ENCODE measurements at regions not wholly inside any gene's neighbourhood (a gene's known extent, or its start where the extent isn't known, plus 50 kb on each side); places are given as distances from the start of the nearest gene placed in this dataset.
"Not testable (repeated sequence)": the region's sequence is repeated elsewhere in the genome, so short reads cannot be mapped to it uniquely, and the experiment has no call there.

DNA sequence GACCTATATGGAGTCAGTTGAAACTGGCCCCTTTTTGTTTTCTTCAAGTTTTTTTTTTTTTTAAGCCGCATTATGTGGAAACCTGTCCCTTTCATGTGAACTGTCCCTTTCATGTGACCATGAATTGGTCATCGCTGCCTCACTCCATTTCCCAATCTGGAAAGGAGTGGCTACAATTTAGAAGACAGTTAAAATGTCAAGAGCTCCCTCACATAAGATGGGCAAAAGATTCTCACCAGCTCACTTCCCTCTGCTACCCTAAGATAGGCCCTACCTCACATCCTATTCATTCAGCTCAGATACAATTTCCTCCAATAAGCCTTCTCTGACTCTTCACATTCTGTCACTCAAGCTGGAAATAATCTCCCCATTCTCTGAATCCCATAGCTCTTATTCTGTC lies 111.3 kb upstream of the BCL6 start:
- no peak for DNase-seq

DNA sequence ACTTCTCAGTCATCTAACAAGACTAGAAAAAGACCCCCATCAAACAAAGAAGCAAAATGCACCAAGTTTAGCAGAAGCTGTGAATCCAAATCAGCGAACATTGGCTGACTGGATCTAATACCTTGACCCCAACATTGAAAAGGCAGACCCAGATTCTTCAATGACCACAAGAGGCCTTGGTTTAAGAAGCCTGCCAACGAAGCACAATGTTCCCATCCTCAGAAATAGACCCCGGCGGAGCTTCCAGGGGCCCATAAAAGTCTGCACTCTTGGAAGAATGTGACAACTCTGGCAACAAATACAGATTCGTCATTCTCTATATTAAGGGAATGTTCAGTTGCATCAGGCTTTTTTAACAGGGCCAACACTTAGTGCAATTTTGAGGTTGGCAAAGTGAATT lies 112.8 kb upstream of the BCL6 start:
- DNase-seq, result no peak

GRCh38 chr3:187858711-187859110 lies 113.4 kb upstream of the BCL6 start:
- no peak for DNase-seq

- DNase-seq, result not testable (repeated sequence)
These were observed 117.5 kb upstream of the BCL6 start for GRCh38 chr3:187862701-187863277.

DNA sequence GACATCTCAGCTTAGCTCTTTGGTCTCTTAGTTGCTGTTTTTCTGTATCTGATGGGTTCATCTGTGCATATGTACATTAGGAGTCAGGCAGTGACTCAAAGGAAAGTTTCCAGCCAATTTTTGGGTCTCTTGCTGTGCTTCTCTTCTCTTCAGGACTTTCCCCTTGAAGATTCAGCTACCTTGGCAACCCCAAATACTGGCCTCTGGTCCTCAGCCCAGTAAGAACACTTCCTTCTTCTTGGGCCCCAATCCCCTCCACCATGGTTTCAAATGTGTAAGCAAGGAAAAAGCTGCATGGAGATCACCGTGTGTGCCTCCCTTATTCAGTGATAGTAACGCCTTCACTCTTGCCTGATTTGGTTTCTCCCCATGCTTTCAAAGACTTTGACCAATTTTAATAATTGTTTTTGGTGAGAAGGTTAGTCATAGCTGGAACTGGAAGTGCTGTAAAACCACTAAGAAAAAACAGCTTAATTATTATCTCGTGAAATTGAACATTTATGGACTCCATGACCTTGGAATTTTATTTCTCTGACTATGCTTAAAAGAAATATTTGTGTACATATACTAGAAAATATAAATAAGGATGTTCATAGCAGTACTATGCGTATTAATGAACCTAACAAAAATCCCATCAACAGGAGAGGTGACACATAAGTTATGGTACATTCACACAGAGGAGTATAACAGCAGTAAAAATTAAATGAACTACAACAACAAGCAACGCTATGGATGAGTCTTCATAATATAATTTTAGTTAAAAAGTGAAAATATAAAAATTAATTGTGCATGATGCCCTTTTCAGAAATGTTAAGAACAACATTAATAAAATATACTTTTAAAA lies 125.3 kb upstream of the BCL6 start:
- no peak for DNase-seq

DNA sequence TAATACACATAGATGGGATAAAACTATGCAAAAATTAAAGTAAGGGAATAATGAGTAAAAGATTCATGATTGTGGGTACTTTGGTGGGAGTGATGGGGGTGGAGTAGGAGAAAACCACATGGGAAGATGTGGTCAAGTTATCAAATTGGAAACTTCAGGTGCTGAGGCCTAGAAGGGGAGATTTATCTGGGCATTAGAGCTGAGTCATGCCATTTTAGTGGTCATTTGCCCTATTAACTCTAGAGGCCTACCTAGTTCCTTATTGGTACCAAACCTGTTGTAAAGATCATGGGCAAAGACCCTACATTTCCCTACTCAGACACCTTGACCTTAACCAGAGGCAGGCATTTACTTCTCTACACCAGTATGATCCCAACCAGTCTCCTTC lies 125.9 kb upstream of the BCL6 start:
- DNase-seq, result no peak

- no peak for DNase-seq
These were observed 126.6 kb upstream of the BCL6 start for GRCh38 chr3:187871848-187872247.

DNA sequence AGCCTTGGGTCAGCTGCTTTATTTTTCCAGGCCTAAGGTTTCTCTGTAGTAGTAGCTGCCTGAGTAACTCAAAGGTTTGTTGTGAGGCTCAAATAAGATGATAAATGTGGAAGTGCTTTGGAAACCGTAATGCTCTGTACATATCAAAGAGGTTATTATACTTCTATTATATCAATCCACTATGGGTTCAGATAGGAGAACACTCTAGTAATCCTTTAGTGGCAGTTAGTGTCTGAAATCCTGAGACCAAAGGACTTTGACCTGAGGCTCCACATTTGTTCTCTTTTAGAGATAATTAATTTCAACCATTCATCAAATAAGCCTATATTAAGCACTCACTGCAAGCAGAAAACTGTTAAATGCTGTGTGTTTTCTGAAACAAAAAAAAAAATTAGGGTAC lies 128.6 kb upstream of the BCL6 start:
- no peak for DNase-seq

- no peak for DNase-seq
These were observed 130.6 kb upstream of the BCL6 start for GRCh38 chr3:187875863-187876262.

DNA sequence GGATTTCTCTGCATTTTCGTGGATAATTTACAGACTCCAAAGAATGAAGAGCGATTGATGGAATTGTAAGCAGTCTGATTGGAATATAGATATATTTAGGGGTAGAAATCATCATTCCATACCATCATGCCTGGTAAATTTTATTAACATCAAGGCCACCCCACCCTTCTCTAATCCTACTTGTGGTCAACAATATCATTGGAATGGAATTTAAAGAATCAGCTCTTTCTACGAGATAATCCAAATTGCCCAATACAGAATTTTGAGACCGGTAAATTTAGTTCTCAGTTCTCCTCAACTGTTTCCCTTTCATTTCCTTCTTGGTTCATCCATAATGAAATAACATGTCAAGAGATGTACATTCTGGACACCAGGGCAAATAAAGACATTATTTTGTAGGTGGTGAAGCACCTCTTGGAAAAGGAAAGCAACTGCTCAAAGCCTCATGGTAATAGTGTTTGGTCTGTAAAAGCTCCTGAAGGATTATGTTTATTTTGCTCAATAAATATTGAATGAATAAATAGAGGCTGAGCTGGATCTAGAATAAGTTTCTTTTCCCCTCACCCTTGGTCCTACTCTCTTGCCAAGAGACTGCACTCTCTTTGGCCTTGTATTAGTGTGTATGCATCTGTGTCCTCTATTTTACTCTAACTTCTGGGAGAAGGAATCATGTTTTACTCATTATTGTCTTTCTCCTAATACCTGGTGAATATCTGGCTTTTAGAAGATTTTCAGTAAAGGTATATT lies 133.7 kb upstream of the BCL6 start:
- no peak for DNase-seq

GRCh38 chr3:187880441-187880840 lies 135.2 kb upstream of the BCL6 start:
- no peak for DNase-seq

- DNase-seq, result no peak
These were observed 135.6 kb upstream of the BCL6 start for GRCh38 chr3:187880851-187881250.

- DNase-seq, result no peak
These were observed 143.4 kb upstream of the BCL6 start for GRCh38 chr3:187888701-187889100.

DNA sequence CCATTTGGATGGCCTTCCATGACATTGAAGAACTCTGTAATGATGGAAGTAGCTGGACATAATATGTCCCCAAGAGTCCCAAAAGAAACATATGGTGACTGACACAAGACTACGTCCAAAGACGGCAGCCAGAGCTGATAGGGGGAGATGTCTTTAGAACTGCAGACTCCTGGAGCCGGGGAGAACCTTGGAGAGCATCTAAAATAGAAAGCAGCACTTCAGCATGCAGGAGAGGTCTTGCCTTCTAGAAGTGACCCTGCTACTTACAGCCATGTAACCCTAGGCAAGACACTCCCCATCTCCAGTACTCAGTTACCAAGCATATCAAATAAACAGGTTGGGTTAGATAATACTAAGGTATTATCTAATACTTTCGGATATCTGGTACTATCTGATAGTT lies 143.8 kb upstream of the BCL6 start:
- no peak for DNase-seq

- DNase-seq, result no peak
These were observed 144.5 kb upstream of the BCL6 start for GRCh38 chr3:187889601-187890404.

- DNase-seq, result not testable (repeated sequence)
These were observed 145.1 kb upstream of the BCL6 start for GRCh38 chr3:187890405-187890752.

GRCh38 chr3:187896646-187897045 lies 151.4 kb upstream of the BCL6 start:
- DNase-seq, result no peak

GRCh38 chr3:187899246-187899645 lies 154.0 kb upstream of the BCL6 start:
- no peak for DNase-seq

- no peak for DNase-seq
These were observed 155.9 kb upstream of the BCL6 start for GRCh38 chr3:187900993-187901755.

GRCh38 chr3:187902041-187902471 lies 156.8 kb upstream of the BCL6 start:
- no peak for DNase-seq

DNA sequence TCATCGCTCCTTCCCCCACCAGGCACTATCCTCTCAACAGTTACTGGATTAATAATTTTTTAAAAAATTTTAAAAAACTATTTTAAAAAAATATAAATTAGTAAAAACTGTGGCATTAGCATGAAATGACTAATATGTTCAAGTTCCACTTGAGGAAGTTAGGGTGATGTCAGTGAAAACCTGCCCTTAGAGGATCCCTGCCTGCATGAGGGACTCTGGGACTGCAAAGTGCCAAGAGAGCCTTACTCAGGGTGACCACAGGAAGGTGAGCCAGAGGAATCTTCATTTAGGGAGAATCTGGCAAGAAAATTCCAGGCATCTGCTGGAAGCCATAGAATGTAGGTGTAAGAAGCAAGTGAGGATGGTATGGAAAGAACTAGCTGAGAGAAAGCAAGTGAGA lies 157.7 kb upstream of the BCL6 start:
- no peak for DNase-seq

- no peak for DNase-seq
These were observed 158.4 kb upstream of the BCL6 start for GRCh38 chr3:187903697-187904096.

All from activated naive CD4-positive, alpha-beta T cell (primary cell).